GM19328 (cell line): ENCODE measurements at regions not wholly inside any gene's neighbourhood (a gene's known extent, or its start where the extent isn't known, plus 50 kb on each side); places are given as distances from the start of the nearest gene placed in this dataset.

Experiments
- ATAC-seq: cut with Tn5 transposase; IDR thresholded peaks from one replicate; pipeline ENCODE4 v1.9.1; 2021; ENCODE audit warnings: mild to moderate bottlenecking, moderate library complexity; ENCODE audit not compliant: unreplicated experiment

DNA sequence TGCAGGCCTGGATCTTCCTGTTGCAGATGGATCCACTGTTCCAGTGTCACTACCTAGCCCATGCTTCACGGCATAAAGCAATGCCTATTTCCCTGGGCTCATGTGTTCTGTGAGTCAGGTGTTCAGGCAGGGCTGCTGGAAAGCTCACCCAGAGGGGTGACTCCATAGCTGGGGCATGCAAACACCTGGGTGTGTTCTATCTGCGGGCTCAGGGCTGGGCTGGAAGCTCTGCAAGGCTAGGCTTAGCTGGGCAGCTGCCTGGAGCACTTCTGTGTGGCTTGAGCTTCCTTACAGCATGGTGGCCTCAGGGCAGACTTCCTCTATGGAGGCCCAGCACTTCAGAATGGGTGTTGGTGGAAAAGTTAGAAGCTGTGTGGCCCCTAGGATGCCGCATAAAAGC lies 139.9 kb downstream of the GADD45G start:
- ATAC-seq = no peak

DNA sequence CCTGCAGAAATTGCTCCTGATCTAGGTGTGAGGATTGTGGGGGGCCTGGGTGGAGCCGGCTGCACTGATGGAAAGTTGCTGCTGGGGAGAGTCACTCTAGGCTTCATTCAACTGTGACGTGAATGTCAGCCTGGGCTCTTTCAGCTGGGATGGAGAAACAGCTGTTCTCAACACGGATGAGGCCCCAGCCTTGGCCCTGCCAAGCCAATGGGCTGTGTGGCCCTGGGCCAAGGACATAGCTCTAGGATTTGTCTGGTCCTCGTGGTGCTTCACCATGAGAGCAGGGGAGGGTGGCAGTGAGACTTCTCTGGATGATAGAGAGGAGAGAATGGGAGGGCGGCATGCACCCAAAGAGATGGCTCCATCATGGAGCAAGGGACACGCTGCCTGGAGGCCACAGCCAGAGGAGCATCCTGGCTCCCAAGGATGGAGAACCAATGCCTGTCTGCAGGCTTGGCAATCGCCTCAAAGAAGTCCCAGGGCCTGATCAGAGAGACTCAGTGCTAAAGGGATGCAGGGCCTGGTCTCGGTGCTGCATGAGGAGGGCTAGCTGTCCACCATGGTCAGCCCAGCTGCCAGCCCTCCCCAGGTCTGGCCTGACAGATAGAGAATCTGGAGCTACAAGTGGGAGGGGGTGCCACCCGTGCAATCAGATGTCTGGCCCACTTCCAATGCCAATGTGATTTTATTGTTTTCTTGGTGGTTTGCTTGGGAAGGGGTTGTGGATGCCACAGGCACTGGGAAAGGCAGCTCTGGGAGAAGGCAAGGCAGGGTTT lies 141.0 kb downstream of the GADD45G start:
- ATAC-seq = no peak

DNA sequence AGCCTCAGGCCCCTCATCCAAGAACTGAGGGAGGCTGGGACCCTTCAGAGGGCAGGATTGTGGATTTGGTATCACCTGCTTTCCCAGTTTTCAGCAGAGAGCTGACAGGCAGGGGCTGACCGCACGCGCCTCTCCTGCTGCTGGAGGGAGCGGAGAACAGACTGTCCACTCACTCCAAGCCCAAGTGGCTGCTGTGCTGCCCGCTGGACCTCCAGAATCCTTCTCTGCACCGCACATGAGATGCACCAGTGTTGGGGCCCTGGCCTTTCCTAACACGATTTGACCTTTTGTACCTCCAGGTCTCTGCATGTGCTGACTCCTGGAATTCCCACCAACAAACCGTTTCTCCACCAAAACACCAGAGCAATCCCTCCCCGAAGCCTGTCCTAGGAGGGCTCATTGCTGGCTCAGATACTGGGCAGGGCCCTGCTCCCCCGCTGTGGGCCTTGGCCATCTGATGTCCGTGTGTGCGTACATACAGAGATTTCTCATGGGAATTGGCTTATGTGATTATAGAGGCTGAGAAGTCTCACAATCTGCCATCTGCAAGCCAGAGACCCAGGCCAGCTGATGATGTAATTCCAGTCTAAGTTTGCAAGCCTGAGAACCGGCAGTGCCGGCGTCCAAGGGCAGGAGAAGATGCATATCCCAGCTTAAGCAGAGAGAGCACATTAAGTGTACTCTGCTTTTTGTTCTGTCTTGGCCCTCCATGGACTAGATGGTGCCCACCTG lies 141.7 kb downstream of the GADD45G start:
- no peak for ATAC-seq

DNA sequence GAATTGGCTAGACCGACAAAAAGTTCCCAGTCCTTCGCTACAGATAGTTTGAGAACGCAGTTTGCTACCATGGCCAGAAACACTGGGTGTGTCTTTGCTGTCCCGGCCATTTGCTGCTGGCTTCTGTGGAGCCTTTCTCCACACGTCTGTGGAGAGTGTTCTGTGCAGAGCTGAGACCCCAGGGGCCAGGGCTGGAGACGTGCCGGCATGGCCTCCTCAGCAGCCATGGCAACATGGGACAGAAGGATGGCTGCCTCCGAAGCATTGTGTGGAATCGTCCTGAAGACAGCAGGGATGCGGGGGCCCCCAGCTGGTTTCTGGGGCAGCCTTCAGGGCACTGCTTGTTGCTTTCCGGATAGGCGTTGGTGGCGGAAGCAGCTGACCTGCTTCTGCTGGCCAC lies 142.8 kb downstream of the GADD45G start:
- ATAC-seq = no peak

DNA sequence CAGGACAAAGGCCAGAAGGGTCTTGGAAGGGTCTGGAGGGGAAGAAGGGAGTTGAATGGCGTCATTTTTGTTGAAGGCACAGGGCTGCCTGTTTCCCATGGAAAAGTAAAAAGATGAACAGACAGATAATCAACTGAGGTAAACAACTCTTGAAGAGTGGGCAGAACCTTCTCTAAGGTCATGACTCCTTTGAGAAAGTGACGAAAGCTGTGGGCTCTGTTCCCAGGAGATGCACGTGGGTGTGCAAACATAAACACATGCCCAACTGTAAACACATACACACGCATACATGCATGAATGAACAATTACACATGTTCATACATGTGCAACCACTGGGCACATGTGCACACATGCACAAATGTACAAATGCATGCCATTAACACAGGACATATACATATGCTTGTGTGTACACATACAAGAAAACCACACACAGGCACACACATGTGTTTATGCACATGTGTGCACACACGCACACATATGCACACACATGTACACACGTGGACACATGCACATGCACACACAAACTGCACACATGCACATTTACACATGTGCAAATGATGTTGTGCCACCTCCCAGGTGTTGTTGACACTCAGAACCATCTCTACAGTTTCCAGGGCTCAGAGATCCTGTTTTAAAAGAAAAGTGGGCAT lies 143.3 kb downstream of the GADD45G start:
- ATAC-seq = no peak

DNA sequence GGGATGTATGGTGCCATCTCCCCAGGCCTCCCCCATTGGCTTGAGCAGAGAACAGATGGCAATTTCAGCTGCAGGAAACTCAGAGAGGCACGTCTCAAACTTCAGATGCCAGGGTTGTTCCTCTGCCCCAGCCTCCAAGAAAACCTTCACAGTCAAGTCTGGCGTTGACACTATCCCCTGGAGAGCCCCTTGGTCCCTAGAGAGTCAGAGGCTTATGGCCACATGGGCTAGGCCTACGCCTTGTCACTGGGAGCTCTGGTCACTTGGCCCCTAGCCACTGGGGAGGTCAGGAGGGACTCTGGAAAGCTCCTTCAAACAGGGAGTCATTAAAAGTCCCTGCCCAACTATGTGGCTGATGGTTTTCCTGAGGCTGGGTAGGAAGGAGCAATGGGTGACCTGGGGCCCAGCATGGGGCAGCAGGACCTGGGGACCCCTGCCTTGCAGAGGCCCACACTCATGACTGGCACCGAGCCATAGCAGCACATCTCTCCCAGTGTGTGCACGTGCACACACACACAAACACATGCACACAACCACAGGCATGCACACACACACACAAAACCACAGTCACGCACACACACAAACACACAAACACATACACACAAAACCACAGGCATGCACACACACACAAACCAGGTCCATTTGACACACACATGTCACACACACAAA lies 144.2 kb downstream of the GADD45G start:
- no peak for ATAC-seq

DNA sequence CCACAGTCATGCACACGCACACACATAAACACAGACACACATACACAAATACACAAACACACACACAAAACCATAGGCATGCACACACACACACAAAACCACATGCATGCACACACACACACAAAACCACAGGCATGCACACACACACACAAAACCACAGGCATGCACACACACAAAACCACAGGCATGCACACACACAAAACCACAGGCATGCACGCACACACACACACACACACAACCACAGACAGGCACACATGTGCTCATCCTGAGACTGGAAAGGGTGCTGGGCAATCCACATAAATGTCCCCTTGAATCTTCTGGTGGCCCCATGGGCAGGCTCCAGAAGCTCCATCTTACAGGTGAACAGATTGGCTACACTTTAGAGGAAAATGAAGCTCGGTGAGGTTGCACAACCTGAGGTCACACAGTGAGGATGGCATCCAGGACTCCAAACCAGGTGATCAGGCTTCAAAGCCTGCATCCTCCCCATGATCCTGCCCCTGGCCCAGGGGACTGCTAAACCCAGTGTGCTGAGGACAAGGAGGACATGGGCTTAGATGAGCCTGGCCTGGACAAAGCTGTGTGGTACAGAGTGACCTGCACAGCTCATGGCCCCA lies 144.8 kb downstream of the GADD45G start:
- ATAC-seq = no peak

DNA sequence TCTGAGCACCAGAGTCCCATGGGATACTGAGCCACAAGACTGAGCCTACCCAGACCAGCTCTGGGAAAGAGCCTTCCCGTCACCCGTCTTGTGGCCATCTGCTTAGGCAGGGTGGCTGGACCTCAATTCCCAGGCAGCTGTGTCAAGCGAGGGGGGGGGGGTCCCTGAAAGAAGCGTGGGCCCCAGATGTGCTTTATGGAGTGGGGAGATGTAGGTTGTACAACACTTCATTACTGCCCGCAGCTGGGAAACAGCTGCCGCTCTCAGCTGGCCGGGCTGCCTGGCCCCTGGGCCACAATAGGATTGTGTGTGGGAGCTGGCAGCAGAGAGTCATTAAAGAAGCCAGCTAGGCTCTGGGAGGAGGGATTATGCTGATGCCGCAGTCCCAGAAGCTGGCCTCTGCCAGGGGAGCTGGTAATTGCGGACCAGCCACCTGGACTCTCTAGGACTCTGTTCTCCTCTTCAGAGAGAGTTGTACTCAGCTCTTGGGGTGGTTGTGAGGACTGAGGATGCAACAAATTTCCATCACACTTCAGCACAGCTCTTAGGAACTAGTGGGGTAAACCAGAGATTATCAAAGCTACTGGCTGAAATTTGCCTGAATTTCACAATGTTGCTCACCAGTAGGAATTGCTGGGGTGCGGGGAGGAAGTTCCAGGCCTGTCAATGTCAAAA lies 145.4 kb downstream of the GADD45G start:
- ATAC-seq = no peak

DNA sequence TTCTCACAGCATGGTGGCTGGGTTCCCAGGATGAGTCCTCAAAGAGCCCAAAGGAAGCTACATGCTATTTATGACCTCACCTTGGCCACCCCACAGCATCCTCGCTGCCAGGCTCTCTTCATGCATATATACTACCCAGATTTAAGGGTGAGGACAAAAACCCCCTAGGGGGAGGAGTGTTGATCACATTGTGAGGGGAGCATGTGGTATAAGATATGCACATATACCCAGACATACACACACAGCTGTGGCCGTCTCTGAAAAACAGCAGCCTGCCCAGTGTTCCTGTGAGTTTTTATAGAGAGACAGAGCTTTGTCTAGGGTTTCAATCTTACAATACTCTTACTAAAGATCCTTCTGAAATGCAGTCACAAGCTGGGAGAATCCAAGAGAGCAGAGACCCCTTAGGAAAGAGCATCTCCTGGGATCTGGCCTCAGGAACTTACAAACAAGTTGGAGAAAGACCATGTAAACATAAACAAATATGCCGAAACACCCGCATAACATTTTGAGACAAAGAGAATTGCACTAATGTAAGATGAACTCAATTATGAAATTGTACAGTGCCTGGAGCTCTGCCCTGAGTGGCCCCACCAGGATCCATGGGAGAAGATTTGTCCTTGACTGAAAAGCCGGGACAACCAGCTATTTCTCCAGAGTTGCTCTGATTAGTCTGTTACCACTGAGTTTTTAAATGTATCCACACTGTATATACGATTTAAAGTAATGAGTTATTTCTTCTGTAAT lies 146.4 kb downstream of the GADD45G start:
- ATAC-seq = no peak

DNA sequence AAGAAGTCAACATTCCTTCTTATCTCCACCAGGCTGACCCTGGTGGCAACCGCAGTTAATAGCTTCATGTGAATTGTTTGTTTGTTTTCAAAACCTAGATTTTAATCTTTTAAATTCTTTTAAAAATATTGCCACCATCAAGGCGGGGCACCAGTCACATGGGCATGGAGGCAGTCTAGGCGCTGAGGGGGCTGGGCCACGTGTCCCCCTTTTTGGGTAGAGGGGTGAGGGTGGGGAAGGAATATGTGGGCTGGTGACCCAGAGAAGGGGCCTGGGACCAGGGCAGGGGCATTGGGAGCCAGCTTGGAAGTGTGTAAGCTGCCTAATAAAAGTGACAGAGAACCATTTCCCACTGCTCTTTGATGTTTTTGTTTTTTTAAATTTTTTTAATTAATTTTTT lies 147.3 kb downstream of the GADD45G start:
- ATAC-seq = no peak

DNA sequence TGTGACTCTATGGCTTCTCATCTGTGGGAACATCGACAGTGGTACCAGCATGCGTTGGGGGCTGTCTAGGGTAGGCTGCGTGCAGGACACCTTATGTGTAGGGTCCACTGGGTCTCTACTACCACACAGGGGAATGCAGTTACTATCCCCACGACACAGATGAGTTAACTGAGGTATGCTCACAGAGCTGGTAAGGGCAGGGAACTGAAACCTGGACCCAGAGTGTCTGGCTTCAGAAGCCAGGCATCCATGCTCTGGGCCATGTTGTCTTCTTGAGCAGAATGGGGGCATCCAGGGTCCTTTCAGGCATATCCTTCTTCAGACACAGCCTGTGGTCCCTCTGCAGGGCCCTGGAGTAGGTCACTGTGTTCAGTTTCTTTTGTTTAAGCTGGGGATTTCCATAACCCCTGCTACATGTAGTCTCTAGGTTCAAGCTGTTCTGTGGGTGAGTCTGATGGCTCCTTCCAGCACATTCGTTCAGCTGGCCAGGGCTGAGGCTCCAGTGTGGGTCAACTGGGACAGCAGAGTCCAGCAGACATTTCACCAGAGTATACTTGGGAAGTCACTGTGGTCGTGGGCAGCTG lies 148.8 kb downstream of the GADD45G start:
- ATAC-seq = no peak

DNA sequence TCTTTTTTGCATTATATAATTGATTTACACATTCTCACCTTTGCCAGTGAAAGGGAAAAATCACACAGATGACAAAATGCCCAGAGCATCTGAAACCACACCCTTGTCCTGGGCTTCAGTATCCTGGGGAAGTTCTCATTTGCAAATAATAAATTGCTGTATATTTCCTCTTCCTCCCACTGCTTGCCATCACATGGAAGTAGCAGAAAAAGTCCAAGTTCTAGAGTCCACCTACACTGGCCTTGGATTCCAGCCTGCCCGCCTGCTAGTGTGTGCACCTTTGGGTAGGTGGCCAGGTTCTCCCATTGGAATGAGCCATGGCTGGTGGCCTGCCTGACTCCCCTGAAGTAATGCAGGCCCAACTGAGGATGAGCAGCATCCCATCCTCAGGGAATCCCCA lies 149.4 kb downstream of the GADD45G start:
- ATAC-seq = no peak

DNA sequence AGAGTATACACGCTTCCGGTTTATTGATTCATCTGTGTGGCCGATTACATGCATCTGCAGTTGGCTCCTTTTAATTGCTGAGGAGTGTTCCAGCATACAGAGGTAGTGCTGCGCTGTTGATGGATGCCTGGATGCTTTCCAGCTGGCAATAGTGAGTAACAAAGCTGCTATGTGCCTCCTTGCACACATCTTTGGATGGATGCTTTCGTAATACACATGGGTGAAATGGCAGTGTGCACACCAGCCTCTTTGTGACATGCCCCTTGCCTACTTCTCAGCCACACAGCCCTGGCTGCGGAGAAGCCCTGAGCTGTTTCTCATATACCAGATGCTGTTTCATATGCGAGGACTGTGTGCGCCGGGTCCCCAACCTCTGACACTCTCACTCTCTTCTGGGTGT lies 151.0 kb downstream of the GADD45G start:
- ATAC-seq = no peak

DNA sequence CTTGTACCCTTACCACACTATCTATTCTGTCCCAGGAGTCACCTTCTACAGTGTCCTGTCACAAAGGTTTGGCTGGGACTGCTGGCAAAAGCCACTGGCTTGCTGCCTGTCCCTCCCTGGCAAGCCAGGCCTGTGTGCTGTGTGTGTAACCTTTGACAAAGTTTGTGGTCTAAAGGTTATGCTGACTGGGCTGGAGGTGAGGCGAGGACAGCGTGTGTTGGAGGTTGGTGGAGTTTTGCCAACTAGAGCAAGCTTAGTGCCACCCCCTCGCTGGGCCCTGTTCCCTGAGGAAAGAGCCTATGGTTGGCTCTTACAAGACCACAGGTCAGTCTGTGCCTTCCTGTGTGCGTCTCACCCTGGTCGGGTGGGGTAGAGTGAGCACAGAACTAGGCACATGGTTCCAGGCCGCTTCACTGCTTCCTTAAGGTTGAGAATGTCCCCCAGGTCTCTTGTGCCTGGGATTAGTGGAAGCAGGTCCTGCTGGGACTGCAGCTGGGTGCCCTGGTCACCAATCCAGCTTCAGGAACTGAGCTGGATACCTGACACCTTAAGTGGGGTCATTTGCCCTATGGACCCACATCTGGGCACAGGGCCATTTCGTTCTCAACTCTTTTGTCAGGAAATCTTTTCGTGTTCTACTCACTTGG lies 152.2 kb downstream of the GADD45G start:
- ATAC-seq = no peak

DNA sequence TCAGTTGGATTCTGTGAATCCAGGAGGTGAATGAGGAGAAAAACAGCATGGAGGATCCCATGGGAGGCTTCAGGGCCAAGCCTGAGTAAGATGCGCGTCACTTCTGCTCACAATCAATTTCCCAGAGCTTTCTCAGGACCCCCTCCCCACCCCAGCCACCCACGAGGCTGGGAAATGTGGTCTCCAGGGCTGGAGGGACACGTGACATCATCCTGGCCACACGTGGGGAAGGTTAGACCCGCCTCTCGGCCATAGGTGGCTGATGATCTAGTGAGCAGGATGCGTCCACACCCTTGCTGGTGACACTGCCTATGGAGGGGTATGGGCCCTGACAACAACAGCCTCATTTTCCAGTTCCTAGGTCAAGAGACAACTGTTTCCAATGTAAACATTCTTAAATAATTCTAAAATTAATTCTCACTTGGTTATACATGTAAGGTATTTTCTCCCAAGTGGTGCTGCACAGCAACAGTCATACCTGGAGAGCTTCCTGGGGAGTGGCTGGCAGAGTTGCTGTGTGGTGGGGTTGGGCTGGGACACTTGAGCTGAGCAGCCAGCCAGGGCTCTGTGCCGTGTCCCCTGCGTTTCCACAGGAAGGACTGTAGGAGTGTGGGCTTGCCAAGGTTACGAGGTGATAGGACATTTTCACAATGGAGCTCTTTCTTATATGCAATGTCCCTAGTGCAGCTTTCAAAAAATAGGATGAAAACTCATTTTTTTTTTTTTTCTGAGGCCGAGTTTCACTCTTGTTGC lies 153.1 kb downstream of the GADD45G start:
- ATAC-seq = no peak

DNA sequence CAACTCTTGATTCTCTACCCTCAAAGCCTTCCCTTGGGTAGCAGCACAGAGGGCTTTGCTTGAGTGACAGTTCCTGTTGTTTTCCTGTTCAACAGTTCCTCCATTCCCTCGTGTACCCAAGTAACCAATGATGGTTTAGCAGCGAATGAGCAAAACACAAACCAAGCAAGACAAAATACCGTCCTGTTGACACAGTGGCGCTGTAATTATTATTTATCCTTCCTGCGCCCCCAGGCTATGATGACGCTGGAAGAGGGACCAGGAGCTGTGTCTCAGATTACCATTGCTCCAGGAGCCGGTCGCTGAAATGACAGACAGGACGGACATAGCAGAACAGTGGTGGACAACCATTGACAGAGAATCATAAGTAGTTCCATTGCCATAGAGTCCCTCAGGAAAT lies 154.8 kb downstream of the GADD45G start:
- no peak for ATAC-seq

DNA sequence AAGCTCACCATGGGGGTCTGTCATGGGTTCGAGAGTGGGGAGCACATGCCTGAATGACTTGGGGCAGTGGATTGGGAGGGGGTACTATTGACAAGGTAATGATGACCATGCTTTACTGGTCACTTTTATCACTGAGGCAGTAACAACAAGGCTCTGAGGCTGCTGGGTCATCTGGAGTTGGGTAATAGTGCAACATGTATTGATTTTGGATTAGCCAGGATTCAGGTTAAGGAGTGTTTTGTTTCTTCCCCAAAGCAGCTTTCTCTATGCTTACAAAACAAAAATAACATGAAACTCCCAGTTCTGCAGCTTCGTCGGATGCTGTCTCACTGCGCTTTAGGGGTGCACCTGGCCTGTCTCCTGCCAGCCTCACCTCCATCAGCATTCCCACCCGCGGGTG lies 155.3 kb downstream of the GADD45G start:
- ATAC-seq = no peak

DNA sequence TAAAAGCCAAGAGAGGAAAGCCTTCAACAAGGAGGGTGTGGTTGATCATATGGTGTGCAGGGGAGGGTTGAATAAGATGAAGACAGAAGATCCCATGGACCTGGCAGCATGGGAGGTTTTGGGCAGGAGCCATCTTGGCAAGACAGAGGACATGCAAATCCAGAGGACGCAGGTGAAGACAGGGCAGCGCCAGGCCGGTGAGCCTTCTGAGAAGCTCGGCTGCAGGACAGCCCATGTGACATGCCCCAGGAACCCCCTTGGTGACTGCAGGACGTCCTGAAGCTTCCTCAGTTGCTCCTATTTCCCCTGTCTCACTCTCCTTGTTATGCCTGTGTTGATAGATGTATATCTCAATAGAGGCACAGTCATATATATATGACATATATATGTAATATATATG lies 159.4 kb downstream of the GADD45G start:
- ATAC-seq = no peak
